ENCODE measurements at regions not wholly inside any gene's neighbourhood (a gene's known extent, or its start where the extent isn't known, plus 50 kb on each side); places are given as distances from the start of the nearest gene placed in this dataset.

GRCh38 chr21:18522181-18522972 lies 118.8 kb upstream of the TMPRSS15 start:
- Histone ChIP-seq H3K4me1 (peaks cover 0 to 14% (median 2%) of the 10 kb centered on the region in 4 donors), H3K27ac (no peak overlapping the region)

GRCh38 chr21:18524097-18524880 lies 120.7 kb upstream of the TMPRSS15 start:
- Histone ChIP-seq H3K9me3 (no peaks in the 10 kb centered on the region), H3K4me3 (no peak overlapping the region), H3K4me1 (peaks cover 0 to 22% (median 7%) of the 10 kb centered on the region in 4 donors), H3K36me3 (no peaks in the 10 kb centered on the region), H3K27me3 (no peaks in the 10 kb centered on the region), H3K27ac (no peak overlapping the region)
- no peak for TF ChIP-seq CTCF (IDR thresholded peaks at IDR 0.05)
- no peak for TF ChIP-seq POLR2A (IDR thresholded peaks at IDR 0.05)
- TF ChIP-seq EP300 (IDR thresholded peaks at IDR 0.05): no peak
- TF ChIP-seq POLR2AphosphoS5 (IDR thresholded peaks at IDR 0.05): no peak
- intact Hi-C loops (cut with DNase I): no loop called here
- WGBS, 2 donors: 72 to 74% methylated on average over 7 of the region's 7 CpGs
- DNase-seq: no peak

More at GRCh38 chr21:18522181-18522972, 118.8 kb upstream of the TMPRSS15 start:
- peak in 3 of 4 experiments; percentile 21 to 43 (median 25) for TF ChIP-seq CTCF (IDR thresholded peaks at IDR 0.05)
- no peak for TF ChIP-seq POLR2AphosphoS5 (IDR thresholded peaks at IDR 0.05)
- DNase-seq: no peak
- 70 to 77% methylated on average over 7 of the region's 7 CpGs for WGBS, 2 donors
- Histone ChIP-seq H3K36me3 (no peaks in the 10 kb centered on the region), H3K4me3 (no peak overlapping the region), H3K9me3 (no peaks in the 10 kb centered on the region), H3K27me3 (no peaks in the 10 kb centered on the region)
- intact Hi-C loops (cut with DNase I): no loop called here

- DNase-seq: no peak
- Histone ChIP-seq H3K27ac (no peak overlapping the region), H3K4me1 (peaks cover 0 to 23% (median 9%) of the 10 kb centered on the region in 4 donors), H3K4me3 (no peak overlapping the region), H3K9me3 (no peaks in the 10 kb centered on the region), H3K36me3 (no peaks in the 10 kb centered on the region), H3K27me3 (no peaks in the 10 kb centered on the region)
- 11 to 53% methylated on average over 1 of the region's 1 CpG for WGBS, 2 donors
- TF ChIP-seq POLR2AphosphoS5 (IDR thresholded peaks at IDR 0.05): peak in 3 of 4 donors; percentile 43 to 75 (median 65)
- no peak for TF ChIP-seq EP300 (IDR thresholded peaks at IDR 0.05)
- no peak for TF ChIP-seq POLR2A (IDR thresholded peaks at IDR 0.05)
- intact Hi-C loops (cut with DNase I): no loop called here
These were observed 125.7 kb upstream of the TMPRSS15 start for GRCh38 chr21:18529254-18529653.

- no peak for DNase-seq
- Histone ChIP-seq H3K4me3 (no peak overlapping the region), H3K27ac (no peak overlapping the region), H3K27me3 (no peaks in the 10 kb centered on the region), H3K36me3 (no peaks in the 10 kb centered on the region), H3K9me3 (no peaks in the 10 kb centered on the region), H3K4me1 (no peaks in the 10 kb centered on the region)
- WGBS, 2 donors: 40 to 46% methylated on average over 2 of the region's 2 CpGs
- intact Hi-C loops (cut with DNase I): no loop called here
- TF ChIP-seq POLR2A (IDR thresholded peaks at IDR 0.05) (no peak), EP300 (IDR thresholded peaks at IDR 0.05) (no peak), POLR2AphosphoS5 (IDR thresholded peaks at IDR 0.05) (no peak), CTCF (IDR thresholded peaks at IDR 0.05) (no peak)
These were observed 138.5 kb upstream of the TMPRSS15 start for GRCh38 chr21:18542081-18542480.

- intact Hi-C loops (cut with DNase I): no loop called here
- H3K36me3 ChIP-seq: no peaks in the 10 kb centered on the region
- H3K27ac ChIP-seq: no peak overlapping the region
- no peak overlapping the region for H3K4me3 ChIP-seq
- H3K4me1 ChIP-seq: no peaks in the 10 kb centered on the region
- 87 to 91% methylated on average over 1 of the region's 1 CpG for WGBS, 2 donors
- no peak for DNase-seq
- TF ChIP-seq CTCF (IDR thresholded peaks at IDR 0.05): no peak
- TF ChIP-seq POLR2AphosphoS5 (IDR thresholded peaks at IDR 0.05): no peak
- no peak for TF ChIP-seq EP300 (IDR thresholded peaks at IDR 0.05)
- no peak for TF ChIP-seq POLR2A (IDR thresholded peaks at IDR 0.05)
- H3K27me3 ChIP-seq: no peaks in the 10 kb centered on the region
- no peaks in the 10 kb centered on the region for H3K9me3 ChIP-seq
These were observed 142.3 kb upstream of the TMPRSS15 start for GRCh38 chr21:18545908-18546307.
